ENCODE measurements at regions not wholly inside any gene's neighbourhood (a gene's known extent, or its start where the extent isn't known, plus 50 kb on each side); places are given as distances from the start of the nearest gene placed in this dataset.

DNA sequence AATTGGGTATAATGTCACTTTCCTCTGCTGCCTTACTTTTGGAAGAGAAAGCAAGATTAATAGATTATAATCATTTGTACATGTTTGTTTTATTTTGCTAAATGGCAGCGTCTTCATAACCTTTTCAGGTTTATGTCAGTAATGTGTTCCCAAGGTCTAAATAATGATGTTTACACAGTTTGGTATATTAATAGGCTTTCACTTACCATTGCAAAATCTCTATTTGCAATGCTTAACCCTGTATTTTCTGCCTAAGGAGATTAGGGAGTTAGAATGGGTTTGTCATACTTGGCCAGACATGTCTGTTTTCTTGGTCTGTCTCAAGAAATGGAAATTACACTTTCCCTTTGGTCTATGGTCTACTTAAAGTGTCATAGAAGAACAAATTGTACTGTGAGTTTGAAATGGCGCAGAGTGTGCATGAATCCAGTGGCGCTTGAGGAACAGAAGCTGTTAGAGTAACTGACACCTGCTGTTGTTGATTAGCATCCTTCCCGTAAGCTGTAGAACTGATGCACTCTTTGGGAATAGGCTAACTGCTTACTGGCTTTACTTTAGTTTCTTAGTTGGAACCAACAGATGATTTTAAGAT is 261.1 kb downstream of the SAMD5 start:
- intact Hi-C loops (cut with micrococcal nuclease) = no loop called here
- Histone ChIP-seq H3K9me2 (ENCODE audit: insufficient read depth) (no peaks in the 10 kb centered on the region), H3K79me2 (ENCODE audit: insufficient read depth, low read length) (no peaks in the 10 kb centered on the region), H2AFZ (ENCODE audit: low read depth, low read length, poor library complexity, severe bottlenecking) (no peak overlapping the region), H3K27me3 (ENCODE audit: insufficient read depth, low read length) (no peaks in the 10 kb centered on the region), H4K20me1 (ENCODE audit: insufficient read depth) (no peaks in the 10 kb centered on the region), H3K9ac (ENCODE audit: low read length) (no peak overlapping the region), H3K4me2 (ENCODE audit: low read length) (no peak overlapping the region), H3K27ac (ENCODE audit: low read depth, low read length) (no peak overlapping the region), H3K36me3 (ENCODE audit: control insufficient read depth in 1 of 2, insufficient read depth in 2 of 2, low read length in 2 of 2) (no peaks in the 10 kb centered on the region), H3K9me3 (ENCODE audit: control insufficient read depth in 1 of 2, insufficient read depth in 1 of 2, low read depth in 1 of 2, low read length in 2 of 2) (no peaks in the 10 kb centered on the region), H3K4me3 (replicated peaks in 1 of 2; ENCODE audit: low read depth in 1 of 2, low read length in 2 of 2) (no peak overlapping the region), H3K4me1 (ENCODE audit: control insufficient read depth in 1 of 2, insufficient read depth in 2 of 2, low read length in 2 of 2) (no peaks in the 10 kb centered on the region)
- ChIA-PET POLR2A (no interaction called here), CTCF (interaction anchor here (1.2 kb wide), 1 partner anchor 11 kb away, joined by 3 read pairs; no protein-coding TSS in a partner anchor), RAD21 (ENCODE audit: low non-redundant PET in 1 of 2, low total read pairs in 2 of 2, uncharacterized antibody in 2 of 2, unreplicated experiment in 2 of 2) (no interaction called here)
- TF ChIP-seq CBX3 (IDR thresholded peaks at IDR 0.05; ENCODE audit: low read depth) = no peak
- no peak for TF ChIP-seq SP1 (IDR thresholded peaks at IDR 0.05; ENCODE audit: low read depth)
- no peak for TF ChIP-seq YY1 (IDR thresholded peaks at IDR 0.05; ENCODE audit: extremely low read depth, insufficient replicate concordance, low read depth, low read length)
- TF ChIP-seq ZNF274 (IDR thresholded peaks at IDR 0.05; ENCODE audit: low read depth, low read length) = no peak
- TF ChIP-seq, protein P1, sequence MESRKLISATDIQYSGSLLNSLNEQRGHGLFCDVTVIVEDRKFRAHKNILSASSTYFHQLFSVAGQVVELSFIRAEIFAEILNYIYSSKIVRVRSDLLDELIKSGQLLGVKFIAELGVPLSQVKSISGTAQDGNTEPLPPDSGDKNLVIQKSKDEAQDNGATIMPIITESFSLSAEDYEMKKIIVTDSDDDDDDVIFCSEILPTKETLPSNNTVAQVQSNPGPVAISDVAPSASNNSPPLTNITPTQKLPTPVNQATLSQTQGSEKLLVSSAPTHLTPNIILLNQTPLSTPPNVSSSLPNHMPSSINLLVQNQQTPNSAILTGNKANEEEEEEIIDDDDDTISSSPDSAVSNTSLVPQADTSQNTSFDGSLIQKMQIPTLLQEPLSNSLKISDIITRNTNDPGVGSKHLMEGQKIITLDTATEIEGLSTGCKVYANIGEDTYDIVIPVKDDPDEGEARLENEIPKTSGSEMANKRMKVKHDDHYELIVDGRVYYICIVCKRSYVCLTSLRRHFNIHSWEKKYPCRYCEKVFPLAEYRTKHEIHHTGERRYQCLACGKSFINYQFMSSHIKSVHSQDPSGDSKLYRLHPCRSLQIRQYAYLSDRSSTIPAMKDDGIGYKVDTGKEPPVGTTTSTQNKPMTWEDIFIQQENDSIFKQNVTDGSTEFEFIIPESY (IDR thresholded peaks at IDR 0.05; ENCODE audit: extremely low read depth, insufficient replicate concordance, low read length) = no peak
- TF ChIP-seq, protein P2, sequence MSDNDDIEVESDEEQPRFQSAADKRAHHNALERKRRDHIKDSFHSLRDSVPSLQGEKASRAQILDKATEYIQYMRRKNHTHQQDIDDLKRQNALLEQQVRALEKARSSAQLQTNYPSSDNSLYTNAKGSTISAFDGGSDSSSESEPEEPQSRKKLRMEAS (IDR thresholded peaks at IDR 0.05) = no peak
- no peak for TF ChIP-seq EZH2phosphoT487 (IDR thresholded peaks at IDR 0.05; ENCODE audit: borderline replicate concordance)
- no peak for TF ChIP-seq POLR2A (IDR thresholded peaks at IDR 0.05; ENCODE audit: borderline replicate concordance, extremely low read depth, insufficient read depth, insufficient read length)
- no peak for TF ChIP-seq JUND (IDR thresholded peaks at IDR 0.05)
- TF ChIP-seq, protein P3, sequence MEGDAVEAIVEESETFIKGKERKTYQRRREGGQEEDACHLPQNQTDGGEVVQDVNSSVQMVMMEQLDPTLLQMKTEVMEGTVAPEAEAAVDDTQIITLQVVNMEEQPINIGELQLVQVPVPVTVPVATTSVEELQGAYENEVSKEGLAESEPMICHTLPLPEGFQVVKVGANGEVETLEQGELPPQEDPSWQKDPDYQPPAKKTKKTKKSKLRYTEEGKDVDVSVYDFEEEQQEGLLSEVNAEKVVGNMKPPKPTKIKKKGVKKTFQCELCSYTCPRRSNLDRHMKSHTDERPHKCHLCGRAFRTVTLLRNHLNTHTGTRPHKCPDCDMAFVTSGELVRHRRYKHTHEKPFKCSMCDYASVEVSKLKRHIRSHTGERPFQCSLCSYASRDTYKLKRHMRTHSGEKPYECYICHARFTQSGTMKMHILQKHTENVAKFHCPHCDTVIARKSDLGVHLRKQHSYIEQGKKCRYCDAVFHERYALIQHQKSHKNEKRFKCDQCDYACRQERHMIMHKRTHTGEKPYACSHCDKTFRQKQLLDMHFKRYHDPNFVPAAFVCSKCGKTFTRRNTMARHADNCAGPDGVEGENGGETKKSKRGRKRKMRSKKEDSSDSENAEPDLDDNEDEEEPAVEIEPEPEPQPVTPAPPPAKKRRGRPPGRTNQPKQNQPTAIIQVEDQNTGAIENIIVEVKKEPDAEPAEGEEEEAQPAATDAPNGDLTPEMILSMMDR (IDR thresholded peaks at IDR 0.05 in 2 of 3, conservative IDR thresholded peaks at IDR 0.05 in 1 of 3; ENCODE audit: borderline replicate concordance in 1 of 3, insufficient read depth in 1 of 3, low read depth in 2 of 3, low read length in 2 of 3) = no peak
- TF ChIP-seq, protein P4, sequence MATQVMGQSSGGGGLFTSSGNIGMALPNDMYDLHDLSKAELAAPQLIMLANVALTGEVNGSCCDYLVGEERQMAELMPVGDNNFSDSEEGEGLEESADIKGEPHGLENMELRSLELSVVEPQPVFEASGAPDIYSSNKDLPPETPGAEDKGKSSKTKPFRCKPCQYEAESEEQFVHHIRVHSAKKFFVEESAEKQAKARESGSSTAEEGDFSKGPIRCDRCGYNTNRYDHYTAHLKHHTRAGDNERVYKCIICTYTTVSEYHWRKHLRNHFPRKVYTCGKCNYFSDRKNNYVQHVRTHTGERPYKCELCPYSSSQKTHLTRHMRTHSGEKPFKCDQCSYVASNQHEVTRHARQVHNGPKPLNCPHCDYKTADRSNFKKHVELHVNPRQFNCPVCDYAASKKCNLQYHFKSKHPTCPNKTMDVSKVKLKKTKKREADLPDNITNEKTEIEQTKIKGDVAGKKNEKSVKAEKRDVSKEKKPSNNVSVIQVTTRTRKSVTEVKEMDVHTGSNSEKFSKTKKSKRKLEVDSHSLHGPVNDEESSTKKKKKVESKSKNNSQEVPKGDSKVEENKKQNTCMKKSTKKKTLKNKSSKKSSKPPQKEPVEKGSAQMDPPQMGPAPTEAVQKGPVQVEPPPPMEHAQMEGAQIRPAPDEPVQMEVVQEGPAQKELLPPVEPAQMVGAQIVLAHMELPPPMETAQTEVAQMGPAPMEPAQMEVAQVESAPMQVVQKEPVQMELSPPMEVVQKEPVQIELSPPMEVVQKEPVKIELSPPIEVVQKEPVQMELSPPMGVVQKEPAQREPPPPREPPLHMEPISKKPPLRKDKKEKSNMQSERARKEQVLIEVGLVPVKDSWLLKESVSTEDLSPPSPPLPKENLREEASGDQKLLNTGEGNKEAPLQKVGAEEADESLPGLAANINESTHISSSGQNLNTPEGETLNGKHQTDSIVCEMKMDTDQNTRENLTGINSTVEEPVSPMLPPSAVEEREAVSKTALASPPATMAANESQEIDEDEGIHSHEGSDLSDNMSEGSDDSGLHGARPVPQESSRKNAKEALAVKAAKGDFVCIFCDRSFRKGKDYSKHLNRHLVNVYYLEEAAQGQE (IDR thresholded peaks at IDR 0.05; ENCODE audit: low read depth) = no peak
- no peak for TF ChIP-seq CEBPB (IDR thresholded peaks at IDR 0.05; ENCODE audit: low read depth)
- no peak for TF ChIP-seq RAD21 (IDR thresholded peaks at IDR 0.05; ENCODE audit: low read depth)
- TF ChIP-seq ZFX (IDR thresholded peaks at IDR 0.05) = no peak
- no peak for TF ChIP-seq POLR2AphosphoS5 (IDR thresholded peaks at IDR 0.05; ENCODE audit: low read depth, low read length)
- no peak for ATAC-seq
- no TSS peak for BruUV-seq (replicated peaks)
- no peak for DNase-seq (ENCODE audit: low read depth, low spot score)
